PC-9 (cell line): ENCODE measurements at regions not wholly inside any gene's neighbourhood (a gene's known extent, or its start where the extent isn't known, plus 50 kb on each side); places are given as distances from the start of the nearest gene placed in this dataset.

Experiments used
- CTCF ChIP-seq: fragments of 200-600 bp; sonication (generic); conservative IDR thresholded peaks from 2 replicates; pipeline ENCODE4 v1.6.1; 2017; ENCODE audit warnings: mixed run types, antibody characterized with exemption, mild to moderate bottlenecking, moderate library complexity
- EZH2 ChIP-seq: fragments of 200-600 bp; sonication (generic); IDR thresholded peaks from 2 replicates; pipeline ENCODE4 v1.8.0; 2017; ENCODE audit warnings: antibody characterized with exemption, low read depth

- TF ChIP-seq CTCF: no peak
- TF ChIP-seq EZH2: no peak
Measured at GRCh38 chr20:56922497-56922896, 293.4 kb downstream of the TFAP2C start.
